Activated CD8-positive, alpha-beta memory T cell treated with anti-CD3 and anti-CD28 coated beads for 48 hours (primary cell): ENCODE measurements at regions not wholly inside any gene's neighbourhood (a gene's known extent, or its start where the extent isn't known, plus 50 kb on each side); places are given as distances from the start of the nearest gene placed in this dataset.

Experiments used
- DNase-seq, 3 experiments: peaks; one replicate each; pipeline ENCODE4 v3.0.0-alpha.2; 2020; ENCODE audit warnings: low read depth in 2 of 3, low spot score in 2 of 3

GRCh38 chr20:58162986-58163385 is 65.5 kb downstream of the ANKRD60 start:
- no peak for DNase-seq

GRCh38 chr20:58161192-58161591 is 67.3 kb downstream of the ANKRD60 start:
- no peak for DNase-seq

GRCh38 chr20:58160451-58161061 is 67.9 kb downstream of the ANKRD60 start:
- DNase-seq, result no peak

GRCh38 chr20:58155148-58155925 is 73.1 kb downstream of the ANKRD60 start:
- DNase-seq, result no peak

- DNase-seq, result no peak
Measured at GRCh38 chr20:58154113-58154512, 74.3 kb downstream of the ANKRD60 start.

- no peak for DNase-seq
Measured at GRCh38 chr20:58153121-58153520, 75.3 kb downstream of the ANKRD60 start.

- no peak for DNase-seq
Measured at GRCh38 chr20:58150772-58151171, 77.7 kb downstream of the ANKRD60 start.

- no peak for DNase-seq
Measured at GRCh38 chr20:58149437-58150091, 78.9 kb downstream of the ANKRD60 start.

- no peak for DNase-seq
Measured at GRCh38 chr20:58148891-58149290, 79.6 kb downstream of the ANKRD60 start.

GRCh38 chr20:58147628-58148370 is 80.7 kb downstream of the ANKRD60 start:
- DNase-seq, result no peak

GRCh38 chr20:58146746-58147140 is 81.7 kb downstream of the ANKRD60 start:
- no peak for DNase-seq

GRCh38 chr20:58146081-58146745 is 82.2 kb downstream of the ANKRD60 start:
- no peak for DNase-seq

- no peak for DNase-seq
Measured at GRCh38 chr20:58145506-58146080, 82.9 kb downstream of the ANKRD60 start.

GRCh38 chr20:58144096-58144495 is 84.4 kb downstream of the ANKRD60 start:
- no peak for DNase-seq

GRCh38 chr20:58143531-58143930 is 84.9 kb downstream of the ANKRD60 start:
- no peak for DNase-seq

GRCh38 chr20:58142843-58143185 is 85.6 kb downstream of the ANKRD60 start:
- no peak for DNase-seq

GRCh38 chr20:58141971-58142842 is 86.2 kb downstream of the ANKRD60 start:
- no peak for DNase-seq

- DNase-seq, result no peak
Measured at GRCh38 chr20:58141496-58141895, 87.0 kb downstream of the ANKRD60 start.

- DNase-seq, result no peak
Measured at GRCh38 chr20:58140787-58141425, 87.5 kb downstream of the ANKRD60 start.
